Motor neuron (in vitro differentiated cells): ENCODE measurements at regions not wholly inside any gene's neighbourhood (a gene's known extent, or its start where the extent isn't known, plus 50 kb on each side); places are given as distances from the start of the nearest gene placed in this dataset.
A peak's percentile ranks its signal among the peaks of the same experiment; 100 is the strongest.
"Not testable (repeated sequence)": the region's sequence is repeated elsewhere in the genome, so short reads cannot be mapped to it uniquely, and the experiment has no call there.

Experiments
- ATAC-seq, 8 experiments: fragments of 200-7000 bp; cut with Tn5 transposase; replicated peaks in 6 of 8; 2 replicates each; pipeline ENCODE4 v1.8.0; 2021; ENCODE audit warnings: mild to moderate bottlenecking in 8 of 8, moderate library complexity in 8 of 8
- H3K27ac ChIP-seq, 2 donors: fragments of 250-450 bp; sonication (Bioruptor Pico); 2 replicates each; pipeline ENCODE4 v1.9.0; 2021; ENCODE audit warnings: antibody characterized with exemption in 2 of 2, mild to moderate bottlenecking in 2 of 2, moderate library complexity in 1 of 2
- H3K4me1 ChIP-seq, 2 donors: fragments of 250-450 bp; sonication (Bioruptor Pico); replicated peaks in 1 of 2; 2 replicates each; pipeline ENCODE4 v1.6.1; 2021; ENCODE audit warnings: antibody characterized with exemption in 2 of 2, mild to moderate bottlenecking in 2 of 2, moderate library complexity in 1 of 2
- H3K4me3 ChIP-seq, 5 donors: fragments of 250-450 bp; sonication (Bioruptor Pico); 2 replicates each; pipeline ENCODE4 v1.9.0; 2021; ENCODE audit warnings: antibody characterized with exemption in 5 of 5, mild to moderate bottlenecking in 5 of 5, moderate library complexity in 4 of 5
- WGBS, 10 experiments: fragments of 450-650 bp; shearing (Covaris generic); methylation state at CpG; one replicate each; pipeline ENCODE4 v1.0.0; 2022; 5-methylcytosine and 5-hydroxymethylcytosine counted together
- in situ Hi-C, 9 experiments: fragments of 400-800 bp; cut with MboI; loops; one replicate each; pipeline ENCODE4 v1.15.0; 2021; ENCODE audit warnings: low sequenced_read_pairs in 9 of 9, low pct_unique_long_range_greater_than_20kb in 2 of 9; ENCODE audit not compliant: unreplicated experiment in 9 of 9

DNA sequence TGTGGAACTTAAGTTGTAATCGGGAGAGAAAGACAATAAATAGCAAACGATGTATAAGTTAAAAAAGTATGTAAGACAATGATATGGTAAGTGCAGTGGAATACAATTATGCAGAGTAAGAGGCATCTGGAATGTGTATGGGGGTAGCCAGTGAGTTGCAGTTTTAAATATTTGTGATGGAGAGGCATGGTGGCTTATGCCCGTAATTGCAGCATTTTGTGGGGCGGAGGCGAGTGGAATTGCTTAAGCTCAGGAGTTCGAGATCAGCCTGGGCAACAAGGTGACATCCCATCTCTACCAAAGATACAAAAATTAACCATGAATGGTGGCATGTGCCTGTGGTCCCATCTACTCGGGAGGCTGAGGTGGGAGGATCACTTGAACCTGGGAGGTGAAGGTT is 52.5 kb upstream of the WDFY3 start:
- WGBS, 10 experiments, result 30 to 95% (median 88%) methylated on average over 2 to 7 of the region's 7 CpGs
- ATAC-seq, result no peak

DNA sequence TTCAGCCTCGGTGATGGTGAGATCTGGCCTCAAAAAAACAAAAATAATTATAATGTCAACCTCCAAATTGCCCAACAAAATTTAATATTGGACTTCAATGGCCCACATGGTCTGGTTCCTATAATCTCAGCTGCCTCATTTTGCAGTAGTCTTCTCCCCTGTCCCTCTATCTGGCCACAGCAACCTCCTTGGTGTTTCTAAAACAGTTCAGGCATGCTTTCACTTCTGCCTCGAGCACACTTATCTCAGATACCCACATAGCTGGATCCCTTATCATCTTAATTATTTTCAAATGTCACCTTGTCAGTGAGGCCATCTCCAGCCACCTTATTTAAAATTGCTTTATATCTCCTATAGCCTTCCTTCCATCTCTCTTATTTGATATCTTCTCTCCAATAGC is 52.9 kb upstream of the WDFY3 start:
- H3K27ac ChIP-seq, result no peak overlapping the region
- H3K4me1 ChIP-seq, result no peaks in the 10 kb centered on the region
- in situ Hi-C loops, result no loop called here
- 0 to 100% (median 40%) methylated on average over 1 to 2 of the region's 2 CpGs; no CpG with 5 or more reads in 3 of the 10 experiments for WGBS, 10 experiments
- no peak overlapping the region for H3K4me3 ChIP-seq
- ATAC-seq, result no peak

More for the DNA sequence above, 52.5 kb upstream of the WDFY3 start:
- no peak overlapping the region for H3K27ac ChIP-seq
- in situ Hi-C loops, result no loop called here
- H3K4me1 ChIP-seq, result no peaks in the 10 kb centered on the region
- H3K4me3 ChIP-seq, result no peak overlapping the region

DNA sequence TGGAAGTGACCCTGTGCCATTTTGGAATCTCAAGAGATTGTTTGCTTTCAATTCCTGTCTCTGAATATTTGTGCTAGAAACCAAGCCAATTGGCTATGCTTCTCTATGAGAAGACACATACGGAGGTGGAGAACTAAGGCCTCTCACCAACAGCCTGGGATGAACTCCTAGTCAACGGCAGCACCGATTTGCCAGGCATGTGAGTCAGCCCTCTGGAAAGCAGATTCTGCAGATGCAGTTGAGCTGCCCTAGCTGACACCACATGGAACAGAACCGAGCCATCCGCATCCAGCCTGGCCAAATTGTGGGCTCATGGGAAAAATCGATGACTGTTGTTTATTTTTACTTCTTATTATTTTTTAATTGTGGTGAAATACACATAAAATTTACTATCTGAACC is 58.2 kb upstream of the WDFY3 start:
- in situ Hi-C loops, result no loop called here
- Histone ChIP-seq H3K4me3 (no peak overlapping the region), H3K4me1 (peaks cover 0 to 3% of the 10 kb centered on the region in 2 donors), H3K27ac (no peak overlapping the region)
- no peak for ATAC-seq
- 53 to 95% (median 91%) methylated on average over 1 to 6 of the region's 6 CpGs; no CpG with 5 or more reads in 3 of the 10 experiments for WGBS, 10 experiments

DNA sequence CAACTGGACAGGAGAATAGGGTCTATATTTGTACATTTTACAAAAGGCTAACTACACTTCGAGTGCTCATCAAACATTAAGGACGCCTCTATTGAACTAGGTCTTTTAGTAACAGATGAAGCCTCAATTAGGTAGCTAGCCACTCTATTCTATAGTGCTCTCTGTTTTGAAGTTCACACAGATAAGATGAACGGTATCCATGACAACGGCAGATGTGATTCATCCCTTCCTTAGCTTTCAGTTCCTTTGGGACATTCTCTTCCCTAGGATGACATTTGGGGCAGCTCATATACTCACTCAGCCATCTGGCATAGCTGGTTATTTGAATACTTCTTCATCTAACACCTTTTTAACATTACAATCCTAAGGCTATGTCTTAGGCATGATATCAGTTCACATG is 62.4 kb upstream of the WDFY3 start:
- no peak overlapping the region for H3K4me3 ChIP-seq
- in situ Hi-C loops, result no loop called here
- H3K27ac ChIP-seq, result no peak overlapping the region
- ATAC-seq, result peak in 4 of 8 experiments; percentile 30 to 63 (median 44)
- peaks cover 0 to 3% of the 10 kb centered on the region in 2 donors for H3K4me1 ChIP-seq
- 49 to 93% (median 68%) methylated on average over 2 to 4 of the region's 4 CpGs; no CpG with 5 or more reads in 1 of the 10 experiments for WGBS, 10 experiments

DNA sequence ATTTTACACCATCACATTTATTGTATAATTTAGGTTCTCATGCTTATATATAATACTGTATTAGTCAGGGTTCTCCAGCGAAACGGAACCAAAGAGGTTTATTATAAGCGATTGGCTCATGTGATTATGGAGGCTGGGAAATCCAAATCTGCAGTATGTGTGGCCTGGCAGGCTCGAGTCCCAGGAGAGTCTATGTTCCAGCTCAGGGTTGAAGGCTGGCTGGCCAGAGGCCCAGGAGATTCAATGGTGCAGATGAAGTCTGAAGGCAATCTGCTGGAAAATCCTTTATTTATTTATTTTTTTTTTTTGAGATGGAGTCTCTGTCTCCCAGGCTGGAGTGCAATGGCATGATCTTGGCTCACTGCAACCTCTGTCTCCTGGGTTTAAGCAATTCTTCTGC is 63.0 kb upstream of the WDFY3 start:
- 43 to 100% (median 90%) methylated on average over 1 to 4 of the region's 4 CpGs; no CpG with 5 or more reads in 2 of the 10 experiments for WGBS, 10 experiments
- H3K27ac ChIP-seq, result no peak overlapping the region
- no peak for ATAC-seq

DNA sequence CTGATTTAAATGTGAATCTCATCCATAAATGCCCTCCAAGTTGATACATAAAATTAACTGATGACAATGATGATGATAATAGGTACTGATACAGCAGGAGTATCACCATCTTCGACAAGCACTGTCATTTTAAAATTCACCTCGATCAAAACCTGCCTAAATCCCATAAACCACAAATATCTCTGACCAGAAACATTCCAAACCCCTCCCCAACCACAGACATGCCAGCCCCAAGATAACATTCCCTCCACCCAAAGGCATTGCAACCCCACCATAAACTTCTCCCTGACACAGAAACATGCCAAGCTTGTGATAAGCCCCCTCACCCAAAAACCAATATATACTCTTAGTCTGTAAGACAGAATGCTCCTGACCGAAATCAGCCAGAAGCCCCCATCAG is 63.7 kb upstream of the WDFY3 start:
- ATAC-seq, result no peak
- peaks cover 0 to 3% of the 10 kb centered on the region in 2 donors for H3K4me1 ChIP-seq
- in situ Hi-C loops, result no loop called here
- WGBS, 10 experiments, result 8 to 92% (median 80%) methylated on average over 1 to 2 of the region's 3 CpGs; no CpG with 5 or more reads in 3 of the 10 experiments
- no peak overlapping the region for H3K27ac ChIP-seq
- H3K4me3 ChIP-seq, result no peak overlapping the region

More for the DNA sequence above, 63.0 kb upstream of the WDFY3 start:
- in situ Hi-C loops, result no loop called here
- Histone ChIP-seq H3K4me3 (no peak overlapping the region), H3K4me1 (peaks cover 0 to 3% of the 10 kb centered on the region in 2 donors)

DNA sequence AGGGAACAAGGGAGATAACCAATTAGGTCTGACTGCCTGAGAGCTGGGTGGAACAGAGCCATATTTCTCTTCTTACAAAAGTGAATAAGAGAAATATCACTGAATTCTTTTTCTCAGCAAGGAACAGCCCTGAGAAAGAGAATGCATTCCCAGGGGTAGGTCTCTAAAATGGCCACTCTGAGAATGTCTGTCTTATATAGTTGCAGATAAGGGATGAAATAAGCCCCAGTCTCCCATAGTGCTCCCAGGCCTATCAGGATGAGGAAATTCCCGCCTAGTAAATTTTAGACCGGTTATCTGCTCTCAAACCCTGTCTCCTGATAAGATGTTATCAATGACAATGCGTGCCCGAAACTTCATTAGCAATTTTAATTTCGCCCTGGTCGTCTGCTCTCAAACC is 67.3 kb upstream of the WDFY3 start:
- H3K4me3 ChIP-seq, H3K4me1 ChIP-seq, ATAC-seq, H3K27ac ChIP-seq, in situ Hi-C loops: not testable (repeated sequence)
- WGBS, 10 experiments, result 0 to 94% (median 89%) methylated on average over 1 to 6 of the region's 6 CpGs; no CpG with 5 or more reads in 1 of the 10 experiments

DNA sequence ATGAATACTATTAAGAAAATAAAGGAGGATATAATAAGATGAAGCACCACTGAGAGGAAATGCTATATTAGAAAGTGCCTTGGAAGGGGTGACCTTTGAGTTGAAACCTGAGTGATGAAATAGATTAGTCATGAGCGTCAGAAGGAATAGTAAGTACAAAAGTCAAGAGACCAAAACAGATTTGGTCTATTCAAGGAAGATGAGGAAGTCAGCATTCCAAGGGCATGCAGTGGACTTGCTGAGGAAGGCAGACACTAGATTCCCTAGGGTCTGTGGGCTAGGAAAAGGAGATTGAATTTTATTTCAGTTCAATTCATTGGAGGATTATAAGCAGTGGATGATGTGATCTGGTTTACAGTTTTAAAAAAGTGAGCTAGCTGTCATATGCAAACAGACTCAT is 73.0 kb upstream of the WDFY3 start:
- Histone ChIP-seq H3K27ac (no peak overlapping the region), H3K4me1 (no peaks in the 10 kb centered on the region), H3K4me3 (no peak overlapping the region)
- in situ Hi-C loops, result no loop called here
- WGBS, 10 experiments, result 0 to 89% (median 67%) methylated on average over 1 of the region's 1 CpG; no CpG with 5 or more reads in 2 of the 10 experiments
- peak in 1 of 8 experiments; percentile 21 for ATAC-seq

DNA sequence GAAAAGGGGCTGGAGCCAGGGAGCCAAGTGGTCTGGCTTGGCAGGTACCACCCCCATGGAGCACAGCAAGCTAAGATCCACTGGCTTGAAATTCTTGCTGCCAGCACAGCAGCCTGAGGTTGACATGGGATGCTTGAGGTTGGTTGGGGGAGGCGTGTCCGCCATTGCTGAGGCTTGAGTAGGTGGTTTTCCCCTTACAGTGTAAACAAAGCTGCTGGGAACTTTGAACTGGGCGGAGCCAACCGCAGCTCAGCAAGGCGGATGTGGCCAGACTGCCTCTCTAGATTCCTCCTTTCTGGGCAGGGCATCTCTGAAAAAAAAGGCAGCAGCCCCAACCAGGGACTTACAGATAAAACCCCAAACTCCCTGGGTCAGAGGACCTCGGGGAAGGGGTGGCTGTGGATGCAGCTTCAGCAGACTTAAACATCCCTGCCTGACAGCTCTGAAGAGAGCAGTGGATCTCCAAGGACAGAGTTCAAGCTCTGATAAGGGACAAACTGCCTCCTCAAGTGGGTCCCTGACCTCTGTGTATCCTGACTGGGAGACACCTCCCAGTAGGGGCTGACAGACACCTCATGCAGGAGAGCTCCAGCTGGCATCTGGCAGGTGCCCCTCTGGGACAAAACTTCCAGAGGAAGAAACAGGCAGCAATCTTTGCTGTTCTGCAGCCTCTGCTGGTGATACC is 77.5 kb upstream of the WDFY3 start:
- 92 to 93% methylated on average over 2 to 3 of the region's 6 CpGs; no CpG with 5 or more reads in 8 of the 10 experiments for WGBS, 10 experiments
- H3K4me3 ChIP-seq, ATAC-seq, H3K4me1 ChIP-seq, in situ Hi-C loops, H3K27ac ChIP-seq: not testable (repeated sequence)

DNA sequence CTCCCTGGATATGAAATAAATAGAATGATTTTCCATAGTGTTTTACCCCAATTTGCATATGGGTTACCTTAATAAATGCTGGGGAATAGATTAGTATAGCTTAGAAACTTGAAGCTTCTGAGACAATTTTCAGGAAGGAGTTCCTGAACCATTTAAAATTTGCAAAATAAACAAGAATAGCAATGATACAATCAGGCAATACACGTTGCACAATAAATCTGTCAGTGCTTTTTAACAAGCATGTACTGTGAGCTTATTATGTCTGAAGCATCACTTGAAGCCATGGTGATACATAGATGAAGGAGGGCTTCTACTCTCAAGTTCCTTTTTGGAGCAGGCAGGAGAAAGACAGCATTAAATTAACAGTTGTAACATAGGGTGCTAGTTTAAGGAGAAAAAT is 84.2 kb upstream of the WDFY3 start:
- in situ Hi-C loops, result no loop called here
- Histone ChIP-seq H3K4me3 (no peak overlapping the region), H3K27ac (no peak overlapping the region), H3K4me1 (peaks cover 0 to 10% of the 10 kb centered on the region in 2 donors)
- peak in 2 of 8 experiments; percentile 27 to 31 for ATAC-seq
- 0 to 73% (median 40%) methylated on average over 1 of the region's 1 CpG; no CpG with 5 or more reads in 1 of the 10 experiments for WGBS, 10 experiments

DNA sequence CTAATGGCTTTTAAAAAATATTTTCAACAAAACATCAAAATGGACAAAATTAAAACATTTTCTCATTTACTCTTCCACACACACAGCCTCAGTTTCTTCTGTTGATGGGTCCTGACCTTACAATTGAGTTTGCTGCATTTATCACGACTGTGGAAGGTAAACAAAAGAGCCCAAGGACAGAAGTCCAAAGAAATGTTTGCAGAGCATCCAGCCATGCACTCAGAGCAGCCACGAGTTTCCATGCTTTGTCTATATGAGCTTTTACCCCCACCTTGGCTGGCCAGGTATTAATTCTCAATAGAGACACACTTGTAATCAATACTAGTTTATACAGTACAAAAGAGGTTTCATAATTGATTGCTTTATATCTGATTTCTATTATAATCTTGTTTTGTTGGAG is 85.0 kb upstream of the WDFY3 start:
- WGBS, 10 experiments, result 0 to 80% (median 14%) methylated on average over 1 to 2 of the region's 2 CpGs; no CpG with 5 or more reads in 3 of the 10 experiments
- no peak overlapping the region for H3K4me3 ChIP-seq
- peaks cover 0 to 10% of the 10 kb centered on the region in 2 donors for H3K4me1 ChIP-seq
- no peak overlapping the region for H3K27ac ChIP-seq
- ATAC-seq, result no peak
- in situ Hi-C loops, result no loop called here

DNA sequence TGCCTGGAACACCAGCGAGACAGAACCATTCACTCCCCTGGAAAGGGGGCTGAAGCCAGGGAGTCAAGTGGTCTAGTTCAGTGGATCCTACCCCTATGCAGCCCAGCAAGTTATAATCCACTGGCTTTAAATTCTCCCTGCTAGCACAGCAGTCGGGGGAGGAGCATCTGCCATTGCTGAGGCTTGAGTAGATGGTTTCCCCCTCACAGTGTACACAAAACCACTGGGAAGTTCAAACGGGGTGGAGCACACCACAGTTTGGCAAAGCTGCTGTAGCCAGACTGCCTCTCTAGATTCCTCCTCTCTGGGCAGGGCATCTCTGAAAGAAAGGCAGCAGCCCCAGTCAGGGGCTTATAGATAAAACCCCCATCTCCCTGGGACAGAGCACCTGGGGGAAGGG is 88.4 kb upstream of the WDFY3 start:
- in situ Hi-C loops, H3K27ac ChIP-seq, H3K4me1 ChIP-seq, H3K4me3 ChIP-seq, ATAC-seq: not testable (repeated sequence)
- WGBS, 10 experiments, result 20% methylated on average over 1 of the region's 3 CpGs; no CpG with 5 or more reads in 9 of the 10 experiments

DNA sequence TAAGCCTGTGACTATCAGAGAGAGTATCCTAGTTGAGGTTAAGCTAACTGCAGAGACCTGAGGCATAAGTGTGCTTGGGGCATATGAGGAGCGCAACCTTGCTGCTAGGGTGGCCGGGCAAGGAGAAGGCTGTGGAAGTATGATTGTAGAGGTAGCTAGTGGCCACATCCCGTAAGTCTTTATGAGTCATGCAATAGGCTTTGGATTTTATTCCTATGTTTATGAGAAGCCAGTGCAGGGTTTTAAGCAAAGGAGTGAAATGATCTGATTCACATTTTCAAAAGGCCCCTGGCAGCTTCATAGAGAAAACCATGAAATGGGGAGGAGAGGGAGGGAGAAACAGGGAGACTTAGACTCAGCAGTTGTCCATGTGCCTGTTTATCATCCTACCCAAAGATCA is 92.1 kb upstream of the WDFY3 start:
- no peak overlapping the region for H3K4me3 ChIP-seq
- in situ Hi-C loops, result no loop called here
- peak in 2 of 8 experiments; percentile 59 to 89 for ATAC-seq
- no peak overlapping the region for H3K27ac ChIP-seq
- H3K4me1 ChIP-seq, result peaks cover 0 to 6% of the 10 kb centered on the region in 2 donors
- 34 to 100% (median 85%) methylated on average over 2 to 3 of the region's 3 CpGs; no CpG with 5 or more reads in 4 of the 10 experiments for whole genome bisulfite sequencing, 10 experiments

DNA sequence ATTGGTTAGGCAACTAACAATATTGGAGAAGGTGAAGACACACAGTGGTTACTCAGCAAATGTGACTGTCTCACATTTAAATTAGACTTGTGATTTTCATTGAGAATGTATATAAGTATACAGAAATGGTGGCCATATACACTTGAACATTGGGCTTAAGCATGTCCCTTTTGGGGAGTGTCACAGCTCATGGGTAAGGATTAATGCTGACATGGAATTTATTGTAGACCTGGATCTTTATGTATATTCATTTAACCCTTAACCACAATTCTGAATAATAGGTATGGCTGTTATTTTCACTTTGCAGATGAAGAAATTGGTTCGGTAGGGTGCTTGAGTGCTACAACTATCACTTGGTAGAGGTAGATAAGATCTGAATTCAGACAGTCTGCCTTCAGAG is 95.5 kb upstream of the WDFY3 start:
- peaks cover 0 to 6% of the 10 kb centered on the region in 2 donors for H3K4me1 ChIP-seq
- ATAC-seq, result no peak
- WGBS, 10 experiments, result 15 to 100% (median 86%) methylated on average over 1 of the region's 1 CpG; no CpG with 5 or more reads in 5 of the 10 experiments
- no peak overlapping the region for H3K27ac ChIP-seq
- no peak overlapping the region for H3K4me3 ChIP-seq
- in situ Hi-C loops, result no loop called here
